Heart right ventricle (tissue), 16 donors: ENCODE measurements at regions not wholly inside any gene's neighbourhood (a gene's known extent, or its start where the extent isn't known, plus 50 kb on each side); places are given as distances from the start of the nearest gene placed in this dataset.
"Not testable (repeated sequence)": the region's sequence is repeated elsewhere in the genome, so short reads cannot be mapped to it uniquely, and the experiment has no call there.

Experiments used
- ATAC-seq, 8 donors: fragments of 200-7000 bp; cut with Tn5 transposase; one replicate each; pipeline ENCODE4 v1.9.1; 2020; ENCODE audit warnings: mild to moderate bottlenecking in 8 of 8, moderate library complexity in 8 of 8, moderate number of reproducible peaks in 1 of 8
- DNase-seq, 2 donors: peaks; one replicate each; pipeline ENCODE4 v3.0.0-alpha.2; 2020
- H3K27ac ChIP-seq, 10 donors: fragments of 200-600 bp; sonication (generic) in 2 of 10; one replicate each; pipeline versions ENCODE4 v1.5.0 to v1.8.0; 2020 to 2022; ENCODE audit warnings: mild to moderate bottlenecking in 3 of 10
- H3K27me3 ChIP-seq, 7 donors: fragments of 200-600 bp; one replicate each; pipeline ENCODE4 v1.8.0; 2021 to 2022; ENCODE audit warnings: mild to moderate bottlenecking in 2 of 7
- H3K36me3 ChIP-seq, 9 donors: fragments of 200-600 bp; sonication (generic) in 1 of 9; one replicate each; pipeline versions ENCODE4 v1.5.0 to v1.8.0; 2020 to 2022; ENCODE audit warnings: mild to moderate bottlenecking in 2 of 9
- H3K4me1 ChIP-seq, 9 donors: fragments of 200-600 bp; sonication (generic) in 1 of 9; one replicate each; pipeline versions ENCODE4 v1.5.0 to v1.8.0; 2020 to 2022; ENCODE audit warnings: mild to moderate bottlenecking in 4 of 9
- H3K4me3 ChIP-seq, 10 donors: fragments of 200-600 bp; sonication (generic) in 2 of 10; one replicate each; pipeline versions ENCODE4 v1.5.0 to v1.8.0; 2020 to 2022; ENCODE audit warnings: mild to moderate bottlenecking in 7 of 10, moderate library complexity in 2 of 10
- H3K9me3 ChIP-seq, 11 donors: fragments of 200-600 bp in 10 of 11; sonication (generic) in 2 of 11; one replicate each; pipeline versions ENCODE4 v1.5.0 to v1.8.0; 2013 to 2022; ENCODE audit warnings: mild to moderate bottlenecking in 2 of 11, control low read depth in 1 of 11, moderate library complexity in 1 of 11
- WGBS, 2 donors: extraction: QIAGEN DNeasy Blood & Tissue Kit; methylation state at CpG; one replicate each; pipeline ENCODE4 v1.1.7; 2013; ENCODE audit warnings: inconsistent platforms in 1 of 2; 5-methylcytosine and 5-hydroxymethylcytosine counted together
- intact Hi-C, 10 donors: fragments of 100-400 bp; cut with DNase I; formaldehyde crosslinking; loops; one replicate each; pipeline versions ENCODE4 v1.11.1 to v1.14.2; 2022
- TF ChIP-seq, protein P1 (sequence below), 9 donors: fragments of 200-600 bp; sonication (generic) in 2 of 9; IDR thresholded peaks; one replicate each; pipeline versions ENCODE4 v1.5.0 to v1.8.0; 2021 to 2022; ENCODE audit warnings: antibody characterized with exemption in 9 of 9, mild to moderate bottlenecking in 5 of 9, moderate library complexity in 1 of 9
- donor health status: Arrhythmogenic right ventricular cardiomyopathy.
- donor health status: ischemic (EF 13 %, LVEDD 7.1; RV severe dilation, severe dysfunction).
- donor health status: healthy with polysubstance abuse.
- donor health status: DM: no; HTN: yes; CAD: no.
- donor health status: DM: no; HTN: no; CAD: no.
- donor health status: ischemic (EF 25% LVEDD 6.9; RV normal size, moderate dysfunction).
- donor health status: ischemic (EF 25% LVEDD 5.7; RV mildly dilated, moderate dysfunction).
- donor health status: healthy.
- donor health status: DM: yes; HTN: yes; CAD: no.
- donor health status: Ischemic cardiomyopathy.
- donor health status: ischemic (EF 35%, LVEDD 5.7; RV mildly dilated, moderate dysfunction).
- donor health status: nonischemic (EF 11% LVEDD 7.7; RV severe dilation, severe dysfunction).
- donor health status: DM: yes; HTN: yes; CAD: no.
- donor health status: PGD.
- donor health status: ischemic (EF 29% LVEDD 5.4; RV normal size, mild dysfunction).
- donor health status: nonischemic (EF 23%, LVEDD 6.1; RV moderate dilation, normal function).

DNA sequence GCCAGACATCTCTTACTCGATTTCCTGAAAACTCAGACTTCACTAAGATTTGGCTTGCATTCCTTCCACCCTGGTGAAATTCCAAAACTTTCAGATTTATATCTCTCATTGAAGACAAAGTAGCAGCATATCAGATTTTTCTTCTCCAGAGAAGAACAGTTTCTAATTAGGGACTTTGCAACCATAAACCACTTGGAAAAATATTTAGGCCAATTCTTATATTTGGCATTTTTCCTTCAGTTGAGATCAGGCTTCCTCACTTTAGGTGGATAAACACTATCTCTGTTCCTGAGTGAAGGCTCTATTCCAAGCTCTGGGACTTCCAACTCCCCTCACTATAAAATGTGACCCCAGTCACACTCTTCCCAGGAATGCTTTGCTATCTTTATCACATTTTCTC, 1434.3 kb upstream of the FLRT2 start:
- H3K27ac ChIP-seq, result no peak overlapping the region
- no peak overlapping the region for H3K4me3 ChIP-seq
- H3K4me1 ChIP-seq, result peaks cover 0 to 10% (median 0%) of the 10 kb centered on the region in 9 donors
- intact Hi-C loops, result no loop called here
- no peak for ATAC-seq
- H3K36me3 ChIP-seq, result no peaks in the 10 kb centered on the region
- no peak for DNase-seq
- WGBS, 2 donors, result 38 to 42% methylated on average over 1 of the region's 1 CpG
- TF ChIP-seq, protein P1, sequence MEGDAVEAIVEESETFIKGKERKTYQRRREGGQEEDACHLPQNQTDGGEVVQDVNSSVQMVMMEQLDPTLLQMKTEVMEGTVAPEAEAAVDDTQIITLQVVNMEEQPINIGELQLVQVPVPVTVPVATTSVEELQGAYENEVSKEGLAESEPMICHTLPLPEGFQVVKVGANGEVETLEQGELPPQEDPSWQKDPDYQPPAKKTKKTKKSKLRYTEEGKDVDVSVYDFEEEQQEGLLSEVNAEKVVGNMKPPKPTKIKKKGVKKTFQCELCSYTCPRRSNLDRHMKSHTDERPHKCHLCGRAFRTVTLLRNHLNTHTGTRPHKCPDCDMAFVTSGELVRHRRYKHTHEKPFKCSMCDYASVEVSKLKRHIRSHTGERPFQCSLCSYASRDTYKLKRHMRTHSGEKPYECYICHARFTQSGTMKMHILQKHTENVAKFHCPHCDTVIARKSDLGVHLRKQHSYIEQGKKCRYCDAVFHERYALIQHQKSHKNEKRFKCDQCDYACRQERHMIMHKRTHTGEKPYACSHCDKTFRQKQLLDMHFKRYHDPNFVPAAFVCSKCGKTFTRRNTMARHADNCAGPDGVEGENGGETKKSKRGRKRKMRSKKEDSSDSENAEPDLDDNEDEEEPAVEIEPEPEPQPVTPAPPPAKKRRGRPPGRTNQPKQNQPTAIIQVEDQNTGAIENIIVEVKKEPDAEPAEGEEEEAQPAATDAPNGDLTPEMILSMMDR (IDR thresholded peaks at IDR 0.05), result no peak
- H3K9me3 ChIP-seq, result peaks cover 0 to 11% (median 0%) of the 10 kb centered on the region in 11 donors
- no peaks in the 10 kb centered on the region for H3K27me3 ChIP-seq

DNA sequence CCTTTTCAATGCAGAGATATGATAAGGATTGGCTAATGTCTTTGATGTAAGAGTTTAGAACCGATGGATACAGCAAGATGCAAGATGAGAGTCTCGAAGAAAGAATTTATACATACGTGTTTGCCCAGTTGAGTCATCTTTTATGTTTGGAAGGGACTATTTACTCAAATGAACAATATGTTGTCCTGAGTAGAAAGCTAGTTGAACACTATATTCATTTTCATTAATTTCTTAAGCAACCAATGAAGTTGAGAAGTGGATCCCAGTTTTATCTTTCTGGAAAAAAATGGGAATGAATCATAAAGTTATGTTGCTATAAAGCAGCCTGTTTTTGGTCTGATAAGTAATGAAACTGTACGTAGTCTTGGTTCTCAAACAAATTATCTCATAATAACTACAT, 1431.7 kb upstream of the FLRT2 start:
- Histone ChIP-seq H3K36me3 (no peaks in the 10 kb centered on the region), H3K9me3 (peaks cover 0 to 24% (median 0%) of the 10 kb centered on the region in 11 donors), H3K27ac (no peak overlapping the region), H3K27me3 (no peaks in the 10 kb centered on the region), H3K4me3 (no peak overlapping the region), H3K4me1 (peaks cover 0 to 10% (median 0%) of the 10 kb centered on the region in 9 donors)
- ATAC-seq, result no peak
- WGBS, 2 donors, result 86 to 88% methylated on average over 4 of the region's 4 CpGs
- TF ChIP-seq, protein P1 (IDR thresholded peaks at IDR 0.05), result no peak
- intact Hi-C loops, result no loop called here
- no peak for DNase-seq

DNA sequence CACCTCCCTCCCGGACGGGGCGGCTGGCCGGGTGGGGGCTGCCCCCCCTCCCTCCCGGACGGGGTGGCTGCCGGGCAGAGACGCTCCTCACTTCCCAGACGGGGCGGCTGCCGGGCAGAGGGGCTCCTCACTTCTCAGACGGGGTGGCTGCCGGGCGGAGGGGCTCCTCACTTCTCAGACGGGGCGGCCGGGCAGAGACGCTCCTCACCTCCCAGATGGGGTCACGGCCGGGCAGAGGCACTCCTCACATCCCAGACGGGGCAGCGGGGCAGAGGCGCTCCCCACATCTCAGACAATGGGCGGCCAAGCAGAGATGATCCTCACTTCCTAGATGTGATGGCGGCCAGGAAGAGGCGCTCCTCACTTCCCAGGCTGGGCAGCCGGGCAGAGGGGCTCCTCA, 1430.4 kb upstream of the FLRT2 start:
- DNase-seq, H3K27me3 ChIP-seq, ATAC-seq, intact Hi-C loops, H3K4me3 ChIP-seq, H3K36me3 ChIP-seq, H3K27ac ChIP-seq: not testable (repeated sequence)
- H3K4me1 ChIP-seq, result peaks cover 0 to 10% (median 0%) of the 10 kb centered on the region in 9 donors
- WGBS, 2 donors, result 97 to 98% methylated on average over 19 to 22 of the region's 27 CpGs
- H3K9me3 ChIP-seq, result peaks cover 0 to 27% (median 0%) of the 10 kb centered on the region in 11 donors

DNA sequence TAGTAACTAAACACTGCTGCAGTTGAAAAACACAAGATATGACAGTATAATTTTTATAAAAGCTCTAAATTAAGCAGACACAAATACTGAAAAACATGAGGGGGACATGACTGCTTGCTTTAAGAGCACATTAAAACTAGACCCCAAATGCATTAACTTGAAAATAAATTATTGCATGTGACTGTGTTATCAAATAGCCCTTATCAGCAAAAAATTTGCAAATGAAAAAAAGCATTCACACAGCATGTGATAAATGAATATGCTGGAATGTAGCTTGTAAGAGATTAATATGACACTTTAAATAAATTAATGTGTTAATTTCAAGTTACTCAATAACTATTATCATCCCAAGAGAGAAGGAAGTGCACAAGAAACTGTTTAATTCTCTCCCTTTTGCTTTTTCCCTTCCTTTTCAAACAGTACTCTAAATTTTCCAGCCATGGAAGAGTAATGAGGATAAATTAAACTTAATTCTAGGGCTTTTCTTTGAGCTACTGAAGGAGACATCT, 1422.1 kb upstream of the FLRT2 start:
- TF ChIP-seq, protein P1 (IDR thresholded peaks at IDR 0.05), result no peak
- H3K27ac ChIP-seq, result no peak overlapping the region
- no peak for ATAC-seq
- peaks cover 0 to 6% (median 0%) of the 10 kb centered on the region in 11 donors for H3K9me3 ChIP-seq
- H3K27me3 ChIP-seq, result no peaks in the 10 kb centered on the region
- no peak for DNase-seq
- intact Hi-C loops, result no loop called here
- no peak overlapping the region for H3K4me3 ChIP-seq
- no peaks in the 10 kb centered on the region for H3K36me3 ChIP-seq
- H3K4me1 ChIP-seq, result no peaks in the 10 kb centered on the region

DNA sequence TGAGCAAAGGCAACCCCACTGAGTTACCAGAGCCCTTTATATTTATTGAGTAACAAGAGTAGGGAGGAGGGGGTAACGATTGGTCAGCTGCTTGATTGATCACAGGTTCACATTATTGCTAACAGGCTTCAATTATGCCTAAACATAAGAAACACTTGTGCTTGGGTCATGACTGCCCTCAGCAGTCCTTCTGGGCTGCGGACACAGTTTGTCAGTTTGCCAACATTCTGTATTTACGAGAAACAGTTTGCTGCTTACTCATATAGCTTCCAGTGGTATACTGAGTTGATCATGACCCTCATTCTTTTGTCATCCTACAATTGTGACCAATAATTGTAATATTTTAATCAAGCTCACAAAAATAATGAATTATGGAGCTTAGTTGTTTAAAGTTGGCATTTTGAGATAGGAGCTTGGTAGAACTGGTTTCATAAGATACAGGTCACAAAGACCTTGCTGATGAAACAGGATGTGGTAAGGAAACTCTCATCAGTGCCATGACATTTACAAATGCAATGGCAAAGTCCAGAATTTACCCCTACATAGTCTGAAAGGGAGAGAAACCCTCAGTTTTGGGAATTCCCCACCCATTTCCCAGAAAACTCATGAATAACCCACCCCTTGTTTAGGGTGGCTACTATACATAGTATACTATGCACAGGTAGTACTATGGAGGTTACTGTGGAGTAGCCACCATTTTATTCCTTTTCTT, 1421.0 kb upstream of the FLRT2 start:
- Histone ChIP-seq H3K9me3 (no peaks in the 10 kb centered on the region), H3K36me3 (no peaks in the 10 kb centered on the region), H3K4me1 (no peaks in the 10 kb centered on the region), H3K27me3 (no peaks in the 10 kb centered on the region), H3K4me3 (no peak overlapping the region), H3K27ac (no peak overlapping the region)
- WGBS, 2 donors, result 91% methylated on average over 3 of the region's 3 CpGs
- TF ChIP-seq, protein P1 (IDR thresholded peaks at IDR 0.05), result no peak
- intact Hi-C loops, result no loop called here
- DNase-seq (no peak), ATAC-seq (no peak)
